ENCODE measurements at regions not wholly inside any gene's neighbourhood (a gene's known extent, or its start where the extent isn't known, plus 50 kb on each side); places are given as distances from the start of the nearest gene placed in this dataset.
"Not testable (repeated sequence)": the region's sequence is repeated elsewhere in the genome, so short reads cannot be mapped to it uniquely, and the experiment has no call there.

- H3K27ac Mint-ChIP-seq = no peak overlapping the region
- Histone ChIP-seq H3K4me1 (ENCODE audit: insufficient read depth, low read length) (no peaks in the 10 kb centered on the region), H3K36me3 (ENCODE audit: insufficient read depth, low read length) (no peaks in the 10 kb centered on the region), H3K4me3 (ENCODE audit: low read length in 2 of 2) (no peak overlapping the region), H3K27ac (ENCODE audit: low read depth, low read length) (no peak overlapping the region), H3K9me3 (ENCODE audit: control insufficient read depth in 1 of 2, low read length in 2 of 2) (peaks cover 0 to 5% of the 10 kb centered on the region in 2 donors), H3K27me3 (ENCODE audit: insufficient read depth, low read length) (no peaks in the 10 kb centered on the region)
- ChIA-PET CTCF (ENCODE audit: partially characterized antibody) (no interaction called here), POLR2A (ENCODE audit: partially characterized antibody) (no interaction called here)
- H3K4me3 Mint-ChIP-seq = no peak overlapping the region
- no peaks in the 10 kb centered on the region for H3K4me1 Mint-ChIP-seq
- intact Hi-C loops (cut with micrococcal nuclease) = no loop called here
- H3K36me3 Mint-ChIP-seq = peaks cover 0 to 1% of the 10 kb centered on the region in 2 donors
- no peaks in the 10 kb centered on the region for H3K27me3 Mint-ChIP-seq
- no peak for DNase-seq
- H3K9me3 Mint-ChIP-seq = peaks cover 7 to 38% (median 24%) of the 10 kb centered on the region in 8 donors
Measured at GRCh38 chr19:28614634-28615545, 598.1 kb downstream of the UQCRFS1 start.

- intact Hi-C loops (cut with micrococcal nuclease) = no loop called here
- Mint-ChIP-seq H3K27me3 (no peaks in the 10 kb centered on the region), H3K36me3 (peaks cover 0 to 1% of the 10 kb centered on the region in 2 donors), H3K4me3 (no peak overlapping the region), H3K9me3 (peaks cover 7 to 39% (median 25%) of the 10 kb centered on the region in 8 donors), H3K27ac (no peak overlapping the region), H3K4me1 (no peaks in the 10 kb centered on the region)
- Histone ChIP-seq H3K4me3 (ENCODE audit: low read length in 2 of 2) (no peak overlapping the region), H3K27ac (ENCODE audit: low read depth, low read length) (no peak overlapping the region), H3K4me1 (ENCODE audit: insufficient read depth, low read length) (no peaks in the 10 kb centered on the region), H3K27me3 (ENCODE audit: insufficient read depth, low read length) (no peaks in the 10 kb centered on the region), H3K9me3 (ENCODE audit: control insufficient read depth in 1 of 2, low read length in 2 of 2) (peaks cover 0 to 5% of the 10 kb centered on the region in 2 donors), H3K36me3 (ENCODE audit: insufficient read depth, low read length) (no peaks in the 10 kb centered on the region)
- POLR2A ChIA-PET (ENCODE audit: partially characterized antibody) = no interaction called here
- CTCF ChIA-PET (ENCODE audit: partially characterized antibody) = no interaction called here
- DNase-seq = no peak
Measured at GRCh38 chr19:28612275-28612769, 600.6 kb downstream of the UQCRFS1 start.

GRCh38 chr19:28611227-28611914, 601.6 kb downstream of the UQCRFS1 start:
- H3K27ac ChIP-seq (ENCODE audit: low read depth, low read length); H3K4me1 Mint-ChIP-seq; POLR2A ChIA-PET (ENCODE audit: partially characterized antibody); H3K27me3 ChIP-seq (ENCODE audit: insufficient read depth, low read length); H3K36me3 Mint-ChIP-seq; H3K4me3 Mint-ChIP-seq; H3K27me3 Mint-ChIP-seq; DNase-seq; H3K36me3 ChIP-seq (ENCODE audit: insufficient read depth, low read length); H3K4me1 ChIP-seq (ENCODE audit: insufficient read depth, low read length); H3K9me3 ChIP-seq (ENCODE audit: control insufficient read depth in 1 of 2, low read length in 2 of 2); CTCF ChIA-PET (ENCODE audit: partially characterized antibody); H3K27ac Mint-ChIP-seq; intact Hi-C loops (cut with micrococcal nuclease); H3K4me3 ChIP-seq (ENCODE audit: low read length in 2 of 2): not testable (repeated sequence)
- H3K9me3 Mint-ChIP-seq = peaks cover 7 to 42% (median 26%) of the 10 kb centered on the region in 8 donors

- Histone ChIP-seq H3K9me3 (ENCODE audit: control insufficient read depth in 1 of 2, low read length in 2 of 2) (peaks cover 0 to 5% of the 10 kb centered on the region in 2 donors), H3K27ac (ENCODE audit: low read depth, low read length) (no peak overlapping the region), H3K4me3 (ENCODE audit: low read length in 2 of 2) (no peak overlapping the region), H3K4me1 (ENCODE audit: insufficient read depth, low read length) (no peaks in the 10 kb centered on the region), H3K27me3 (ENCODE audit: insufficient read depth, low read length) (no peaks in the 10 kb centered on the region), H3K36me3 (ENCODE audit: insufficient read depth, low read length) (no peaks in the 10 kb centered on the region)
- POLR2A ChIA-PET (ENCODE audit: partially characterized antibody) = no interaction called here
- Mint-ChIP-seq H3K4me1 (no peaks in the 10 kb centered on the region), H3K27me3 (no peaks in the 10 kb centered on the region), H3K36me3 (peaks cover 0 to 1% of the 10 kb centered on the region in 2 donors), H3K27ac (no peak overlapping the region), H3K4me3 (no peak overlapping the region), H3K9me3 (peaks cover 7 to 45% (median 26%) of the 10 kb centered on the region in 8 donors)
- CTCF ChIA-PET (ENCODE audit: partially characterized antibody) = no interaction called here
- no peak for DNase-seq
- intact Hi-C loops (cut with micrococcal nuclease) = no loop called here
Measured at GRCh38 chr19:28610731-28611130, 602.2 kb downstream of the UQCRFS1 start.

GRCh38 chr19:28609944-28610343, 603.0 kb downstream of the UQCRFS1 start:
- Histone ChIP-seq H3K27ac (ENCODE audit: low read depth, low read length) (no peak overlapping the region), H3K4me1 (ENCODE audit: insufficient read depth, low read length) (no peaks in the 10 kb centered on the region), H3K9me3 (ENCODE audit: control insufficient read depth in 1 of 2, low read length in 2 of 2) (peaks cover 0 to 5% of the 10 kb centered on the region in 2 donors), H3K27me3 (ENCODE audit: insufficient read depth, low read length) (no peaks in the 10 kb centered on the region), H3K36me3 (ENCODE audit: insufficient read depth, low read length) (no peaks in the 10 kb centered on the region), H3K4me3 (ENCODE audit: low read length in 2 of 2) (no peak overlapping the region)
- H3K4me1 Mint-ChIP-seq = no peaks in the 10 kb centered on the region
- no peaks in the 10 kb centered on the region for H3K27me3 Mint-ChIP-seq
- H3K4me3 Mint-ChIP-seq = no peak overlapping the region
- H3K9me3 Mint-ChIP-seq = peaks cover 7 to 47% (median 25%) of the 10 kb centered on the region in 8 donors
- intact Hi-C loops (cut with micrococcal nuclease) = loop anchor here (5.0 kb wide), 1 partner anchor 398 kb away; no protein-coding TSS in a partner anchor
- no peak overlapping the region for H3K27ac Mint-ChIP-seq
- H3K36me3 Mint-ChIP-seq = peaks cover 0 to 1% of the 10 kb centered on the region in 2 donors
- DNase-seq = no peak
- ChIA-PET POLR2A (ENCODE audit: partially characterized antibody) (no interaction called here), CTCF (ENCODE audit: partially characterized antibody) (no interaction called here)

GRCh38 chr19:28609091-28609755, 603.7 kb downstream of the UQCRFS1 start:
- Mint-ChIP-seq H3K36me3 (peaks cover 0 to 1% of the 10 kb centered on the region in 2 donors), H3K4me1 (no peaks in the 10 kb centered on the region), H3K4me3 (no peak overlapping the region), H3K27ac (no peak overlapping the region), H3K27me3 (no peaks in the 10 kb centered on the region), H3K9me3 (peaks cover 5 to 43% (median 19%) of the 10 kb centered on the region in 8 donors)
- Histone ChIP-seq H3K4me3 (ENCODE audit: low read length in 2 of 2) (no peak overlapping the region), H3K27ac (ENCODE audit: low read depth, low read length) (no peak overlapping the region), H3K4me1 (ENCODE audit: insufficient read depth, low read length) (no peaks in the 10 kb centered on the region), H3K27me3 (ENCODE audit: insufficient read depth, low read length) (no peaks in the 10 kb centered on the region), H3K36me3 (ENCODE audit: insufficient read depth, low read length) (no peaks in the 10 kb centered on the region), H3K9me3 (ENCODE audit: control insufficient read depth in 1 of 2, low read length in 2 of 2) (peaks cover 0 to 5% of the 10 kb centered on the region in 2 donors)
- DNase-seq = no peak
- POLR2A ChIA-PET (ENCODE audit: partially characterized antibody) = no interaction called here
- CTCF ChIA-PET (ENCODE audit: partially characterized antibody) = no interaction called here
- intact Hi-C loops (cut with micrococcal nuclease) = loop anchor here (5.0 kb wide), 1 partner anchor 397 kb away; no protein-coding TSS in a partner anchor

GRCh38 chr19:28608292-28608691, 604.7 kb downstream of the UQCRFS1 start:
- H3K4me3 Mint-ChIP-seq = no peak overlapping the region
- Histone ChIP-seq H3K36me3 (ENCODE audit: insufficient read depth, low read length) (no peaks in the 10 kb centered on the region), H3K4me1 (ENCODE audit: insufficient read depth, low read length) (no peaks in the 10 kb centered on the region), H3K4me3 (ENCODE audit: low read length in 2 of 2) (no peak overlapping the region), H3K27ac (ENCODE audit: low read depth, low read length) (no peak overlapping the region), H3K9me3 (ENCODE audit: control insufficient read depth in 1 of 2, low read length in 2 of 2) (no peaks in the 10 kb centered on the region), H3K27me3 (ENCODE audit: insufficient read depth, low read length) (no peaks in the 10 kb centered on the region)
- no peaks in the 10 kb centered on the region for H3K36me3 Mint-ChIP-seq
- no peaks in the 10 kb centered on the region for H3K4me1 Mint-ChIP-seq
- intact Hi-C loops (cut with micrococcal nuclease) = loop anchor here (5.0 kb wide), 1 partner anchor 396 kb away; no protein-coding TSS in a partner anchor
- no peak overlapping the region for H3K27ac Mint-ChIP-seq
- ChIA-PET POLR2A (ENCODE audit: partially characterized antibody) (no interaction called here), CTCF (ENCODE audit: partially characterized antibody) (interaction anchor here (0.6 kb wide), 1 partner anchor 290 kb away, joined by 3 read pairs; no protein-coding TSS in a partner anchor)
- H3K27me3 Mint-ChIP-seq = no peaks in the 10 kb centered on the region
- peaks cover 3 to 39% (median 13%) of the 10 kb centered on the region in 8 donors for H3K9me3 Mint-ChIP-seq
- no peak for DNase-seq
